ENCODE measurements at regions not wholly inside any gene's neighbourhood (a gene's known extent, or its start where the extent isn't known, plus 50 kb on each side); places are given as distances from the start of the nearest gene placed in this dataset.

GRCh38 chrX:69216911-69217310 is 51.7 kb upstream of the PJA1 start:
- no peaks in the 10 kb centered on the region for H3K36me3 Mint-ChIP-seq (ENCODE audit: unreplicated experiment)
- DNase-seq = no peak
- peaks cover 2% of the 10 kb centered on the region for H3K27me3 Mint-ChIP-seq (ENCODE audit: unreplicated experiment)
- no peak overlapping the region for H3K27ac Mint-ChIP-seq (ENCODE audit: unreplicated experiment)
- no peaks in the 10 kb centered on the region for H3K9me3 Mint-ChIP-seq (ENCODE audit: unreplicated experiment)
- TF ChIP-seq, protein P1, sequence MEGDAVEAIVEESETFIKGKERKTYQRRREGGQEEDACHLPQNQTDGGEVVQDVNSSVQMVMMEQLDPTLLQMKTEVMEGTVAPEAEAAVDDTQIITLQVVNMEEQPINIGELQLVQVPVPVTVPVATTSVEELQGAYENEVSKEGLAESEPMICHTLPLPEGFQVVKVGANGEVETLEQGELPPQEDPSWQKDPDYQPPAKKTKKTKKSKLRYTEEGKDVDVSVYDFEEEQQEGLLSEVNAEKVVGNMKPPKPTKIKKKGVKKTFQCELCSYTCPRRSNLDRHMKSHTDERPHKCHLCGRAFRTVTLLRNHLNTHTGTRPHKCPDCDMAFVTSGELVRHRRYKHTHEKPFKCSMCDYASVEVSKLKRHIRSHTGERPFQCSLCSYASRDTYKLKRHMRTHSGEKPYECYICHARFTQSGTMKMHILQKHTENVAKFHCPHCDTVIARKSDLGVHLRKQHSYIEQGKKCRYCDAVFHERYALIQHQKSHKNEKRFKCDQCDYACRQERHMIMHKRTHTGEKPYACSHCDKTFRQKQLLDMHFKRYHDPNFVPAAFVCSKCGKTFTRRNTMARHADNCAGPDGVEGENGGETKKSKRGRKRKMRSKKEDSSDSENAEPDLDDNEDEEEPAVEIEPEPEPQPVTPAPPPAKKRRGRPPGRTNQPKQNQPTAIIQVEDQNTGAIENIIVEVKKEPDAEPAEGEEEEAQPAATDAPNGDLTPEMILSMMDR (IDR thresholded peaks at IDR 0.05; ENCODE audit: partially characterized antibody, unreplicated experiment) = no peak
- H3K4me3 Mint-ChIP-seq (ENCODE audit: unreplicated experiment) = no peak overlapping the region
- no peaks in the 10 kb centered on the region for H3K4me1 Mint-ChIP-seq (ENCODE audit: low read depth, unreplicated experiment)

DNA sequence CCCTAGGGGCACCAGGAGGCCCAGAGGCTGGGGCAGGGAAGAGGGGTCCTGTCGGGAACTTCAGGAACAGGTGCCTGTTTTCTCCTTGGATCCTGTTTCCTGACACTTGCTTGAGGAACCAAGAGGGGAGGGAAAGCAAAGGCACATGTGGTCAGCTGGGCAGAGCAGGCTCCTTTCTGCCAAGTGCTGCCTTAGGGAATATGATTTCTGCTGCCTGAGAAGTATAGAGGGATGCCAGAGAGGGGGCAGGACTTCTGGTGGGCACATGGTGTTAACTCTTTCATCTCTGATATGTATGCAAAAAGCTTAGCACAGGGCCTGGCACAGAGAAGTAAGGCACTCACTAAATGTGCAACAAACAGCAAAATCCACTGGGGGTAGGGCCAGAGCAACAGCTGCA is 51.2 kb upstream of the PJA1 start:
- no peaks in the 10 kb centered on the region for H3K36me3 Mint-ChIP-seq (ENCODE audit: unreplicated experiment)

GRCh38 chrX:69215161-69215875 is 50.1 kb upstream of the PJA1 start:
- Mint-ChIP-seq H3K27ac (ENCODE audit: unreplicated experiment) (no peak overlapping the region), H3K4me3 (ENCODE audit: unreplicated experiment) (no peak overlapping the region), H3K4me1 (ENCODE audit: low read depth, unreplicated experiment) (no peaks in the 10 kb centered on the region), H3K27me3 (ENCODE audit: unreplicated experiment) (peaks cover 2% of the 10 kb centered on the region), H3K9me3 (ENCODE audit: unreplicated experiment) (no peaks in the 10 kb centered on the region), H3K36me3 (ENCODE audit: unreplicated experiment) (no peaks in the 10 kb centered on the region)
- TF ChIP-seq, protein P1 (IDR thresholded peaks at IDR 0.05; ENCODE audit: partially characterized antibody, unreplicated experiment) = no peak
- no peak for DNase-seq

More for the DNA sequence above, 51.2 kb upstream of the PJA1 start:
- no peak overlapping the region for H3K27ac Mint-ChIP-seq (ENCODE audit: unreplicated experiment)
- H3K4me1 Mint-ChIP-seq (ENCODE audit: low read depth, unreplicated experiment) = no peaks in the 10 kb centered on the region
- no peak overlapping the region for H3K4me3 Mint-ChIP-seq (ENCODE audit: unreplicated experiment)
- no peak for DNase-seq
- peaks cover 2% of the 10 kb centered on the region for H3K27me3 Mint-ChIP-seq (ENCODE audit: unreplicated experiment)
- H3K9me3 Mint-ChIP-seq (ENCODE audit: unreplicated experiment) = no peaks in the 10 kb centered on the region
- TF ChIP-seq, protein P1 (IDR thresholded peaks at IDR 0.05; ENCODE audit: partially characterized antibody, unreplicated experiment) = no peak
